Prostate gland (tissue), 2 donors: ENCODE measurements at regions not wholly inside any gene's neighbourhood (a gene's known extent, or its start where the extent isn't known, plus 50 kb on each side); places are given as distances from the start of the nearest gene placed in this dataset.

Experiments used
- DNase-seq: peaks from one replicate; pipeline ENCODE4 v3.0.0-alpha.2; 2019; ENCODE audit warnings: low spot score
- H3K27ac ChIP-seq, 2 donors: fragments of 200-600 bp; sonication (generic); 2 replicates each; pipeline ENCODE4 v1.5.1; 2017 to 2019
- H3K27me3 ChIP-seq: fragments of 200-600 bp; sonication (generic); replicated peaks from 2 replicates; pipeline ENCODE4 v1.5.1; 2019; ENCODE audit not compliant: insufficient read depth
- H3K36me3 ChIP-seq, 2 donors: fragments of 200-600 bp; sonication (generic); 1 replicate in 1 of 2; 2 replicates in 1 of 2; pipeline versions ENCODE4 v1.5.1 to v1.8.1; 2017 to 2019
- H3K4me1 ChIP-seq: fragments of 200-600 bp; sonication (generic); replicated peaks from 2 replicates; pipeline ENCODE4 v1.5.1; 2019
- H3K4me3 ChIP-seq, 2 donors: fragments of 200-600 bp; sonication (generic); 2 replicates each; pipeline ENCODE4 v1.5.1; 2017 to 2019
- H3K9me3 ChIP-seq: fragments of 200-600 bp; sonication (generic); 2 replicates; pipeline ENCODE4 v1.5.1; 2017
- CTCF ChIP-seq, 4 experiments: fragments of 200-600 bp in 2 of 4; fragments of 450-650 bp in 2 of 4; sonication (generic) in 2 of 4; IDR thresholded peaks; 1 replicate in 3 of 4; 2 replicates in 1 of 4; pipeline ENCODE4 v1.5.1; 2016 to 2019; ENCODE audit warnings: antibody characterized with exemption in 4 of 4, mild to moderate bottlenecking in 2 of 4, moderate library complexity in 2 of 4
- POLR2A ChIP-seq: fragments of 450-650 bp; IDR thresholded peaks from one replicate; pipeline ENCODE4 v1.6.1; 2016; ENCODE audit warnings: antibody characterized with exemption, mild to moderate bottlenecking
- POLR2AphosphoS5 ChIP-seq: sonication (generic); formaldehyde crosslinking; IDR thresholded peaks from one replicate; pipeline ENCODE4 v1.6.1; 2017; ENCODE audit warnings: antibody characterized with exemption
- WGBS: methylation state at CpG from one replicate; pipeline ENCODE4 v1.1.5; 2018; 5-methylcytosine and 5-hydroxymethylcytosine counted together
- intact Hi-C: fragments of 100-400 bp; cut with DNase I; formaldehyde crosslinking; loops from one replicate; pipeline ENCODE4 v1.14.2; 2022

- Histone ChIP-seq H3K4me1 (no peaks in the 10 kb centered on the region), H3K36me3 (no peaks in the 10 kb centered on the region), H3K4me3 (no peak overlapping the region), H3K9me3 (no peaks in the 10 kb centered on the region), H3K27me3 (no peaks in the 10 kb centered on the region), H3K27ac (no peak overlapping the region)
- 53% methylated on average over 1 of the region's 1 CpG for WGBS
- intact Hi-C loops, result no loop called here
- TF ChIP-seq CTCF (IDR thresholded peaks at IDR 0.05), result no peak
- TF ChIP-seq POLR2A, result no peak
- TF ChIP-seq POLR2AphosphoS5, result no peak
- no peak for DNase-seq
These were observed 60.9 kb upstream of the PDE1C start for GRCh38 chr7:32131091-32131490.

- no peak for DNase-seq
- WGBS, result 78% methylated on average over 1 of the region's 1 CpG
- H3K4me3 ChIP-seq, result no peak overlapping the region
- TF ChIP-seq POLR2AphosphoS5 (no peak), POLR2A (no peak), CTCF (IDR thresholded peaks at IDR 0.05) (no peak)
- no peaks in the 10 kb centered on the region for H3K27me3 ChIP-seq
- no peaks in the 10 kb centered on the region for H3K9me3 ChIP-seq
- no peak overlapping the region for H3K27ac ChIP-seq
- no peaks in the 10 kb centered on the region for H3K36me3 ChIP-seq
- H3K4me1 ChIP-seq, result no peaks in the 10 kb centered on the region
- intact Hi-C loops, result no loop called here
These were observed 56.6 kb upstream of the PDE1C start for GRCh38 chr7:32126843-32127242.
